ENCODE measurements at regions not wholly inside any gene's neighbourhood (a gene's known extent, or its start where the extent isn't known, plus 50 kb on each side); places are given as distances from the start of the nearest gene placed in this dataset.
"Not testable (repeated sequence)": the region's sequence is repeated elsewhere in the genome, so short reads cannot be mapped to it uniquely, and the experiment has no call there.

- peak; percentile 16 for DNase-seq (ENCODE audit: low spot score)
These were observed 116.6 kb upstream of the KLF12 start for GRCh38 chr13:74250738-74251190.

- DNase-seq (ENCODE audit: low spot score), result no peak
These were observed 114.3 kb upstream of the KLF12 start for GRCh38 chr13:74248477-74248876.

GRCh38 chr13:74246487-74246886 lies 112.3 kb upstream of the KLF12 start:
- DNase-seq (ENCODE audit: low spot score), result peak; percentile 7

- no peak for DNase-seq (ENCODE audit: low spot score)
These were observed 109.7 kb upstream of the KLF12 start for GRCh38 chr13:74243637-74244526.

GRCh38 chr13:74241343-74241742 lies 107.1 kb upstream of the KLF12 start:
- not testable (repeated sequence) for DNase-seq (ENCODE audit: low spot score)

GRCh38 chr13:74230984-74231501 lies 96.8 kb upstream of the KLF12 start:
- no peak for DNase-seq (ENCODE audit: low spot score)

- DNase-seq (ENCODE audit: low spot score), result no peak
These were observed 95.0 kb upstream of the KLF12 start for GRCh38 chr13:74229242-74229641.

- DNase-seq (ENCODE audit: low spot score), result no peak
These were observed 93.4 kb upstream of the KLF12 start for GRCh38 chr13:74227476-74228158.

GRCh38 chr13:74226791-74227475 lies 92.7 kb upstream of the KLF12 start:
- DNase-seq (ENCODE audit: low spot score), result no peak

GRCh38 chr13:74221752-74222151 lies 87.5 kb upstream of the KLF12 start:
- no peak for DNase-seq (ENCODE audit: low spot score)

GRCh38 chr13:74219566-74219965 lies 85.4 kb upstream of the KLF12 start:
- no peak for DNase-seq (ENCODE audit: low spot score)

- DNase-seq (ENCODE audit: low spot score), result no peak
These were observed 84.1 kb upstream of the KLF12 start for GRCh38 chr13:74218291-74218690.

- peak; percentile 76 for DNase-seq (ENCODE audit: low spot score)
These were observed 83.6 kb upstream of the KLF12 start for GRCh38 chr13:74217811-74218210.

GRCh38 chr13:74215420-74215819 lies 81.2 kb upstream of the KLF12 start:
- no peak for DNase-seq (ENCODE audit: low spot score)

GRCh38 chr13:74214321-74214720 lies 80.1 kb upstream of the KLF12 start:
- no peak for DNase-seq (ENCODE audit: low spot score)

GRCh38 chr13:74210693-74211393 lies 76.6 kb upstream of the KLF12 start:
- DNase-seq (ENCODE audit: low spot score), result peak; percentile 14

GRCh38 chr13:74206855-74207254 lies 72.7 kb upstream of the KLF12 start:
- DNase-seq (ENCODE audit: low spot score), result no peak

- no peak for DNase-seq (ENCODE audit: low spot score)
These were observed 71.9 kb upstream of the KLF12 start for GRCh38 chr13:74206061-74206561.

GRCh38 chr13:74205313-74205690 lies 71.1 kb upstream of the KLF12 start:
- no peak for DNase-seq (ENCODE audit: low spot score)

GRCh38 chr13:74204602-74205312 lies 70.6 kb upstream of the KLF12 start:
- no peak for DNase-seq (ENCODE audit: low spot score)

GRCh38 chr13:74203576-74203975 lies 69.4 kb upstream of the KLF12 start:
- DNase-seq (ENCODE audit: low spot score), result no peak
